GM19463 (cell line): ENCODE measurements at regions not wholly inside any gene's neighbourhood (a gene's known extent, or its start where the extent isn't known, plus 50 kb on each side); places are given as distances from the start of the nearest gene placed in this dataset.
"Not testable (repeated sequence)": the region's sequence is repeated elsewhere in the genome, so short reads cannot be mapped to it uniquely, and the experiment has no call there.

Experiments
- ATAC-seq: cut with Tn5 transposase; IDR thresholded peaks from one replicate; pipeline ENCODE4 v1.9.1; 2021; ENCODE audit warnings: mild to moderate bottlenecking, moderate library complexity; ENCODE audit not compliant: unreplicated experiment

GRCh38 chr1:55816456-55817426 lies 601.6 kb upstream of the USP24 start:
- ATAC-seq, result no peak

- ATAC-seq, result no peak
Observed at GRCh38 chr1:55815745-55816455, 600.7 kb upstream of the USP24 start.

DNA sequence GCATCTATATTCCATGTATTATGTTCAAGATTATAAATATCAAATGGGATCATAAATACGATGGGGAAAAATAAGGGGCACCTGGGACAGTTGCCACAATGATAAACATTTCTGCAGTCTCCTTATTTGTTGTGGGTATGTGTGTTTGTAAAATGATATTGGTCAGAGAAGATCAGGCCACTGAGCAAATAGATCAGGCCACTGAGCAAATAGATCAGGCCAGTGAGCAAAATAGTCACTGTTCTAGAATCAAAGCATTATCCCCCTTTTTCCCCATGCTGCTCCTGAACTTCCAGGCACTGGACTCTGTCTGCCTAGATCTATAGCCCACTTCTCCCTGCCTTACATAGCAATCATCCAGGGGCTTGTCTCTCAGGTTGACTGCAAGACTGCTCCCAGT lies 599.8 kb upstream of the USP24 start:
- no peak for ATAC-seq

DNA sequence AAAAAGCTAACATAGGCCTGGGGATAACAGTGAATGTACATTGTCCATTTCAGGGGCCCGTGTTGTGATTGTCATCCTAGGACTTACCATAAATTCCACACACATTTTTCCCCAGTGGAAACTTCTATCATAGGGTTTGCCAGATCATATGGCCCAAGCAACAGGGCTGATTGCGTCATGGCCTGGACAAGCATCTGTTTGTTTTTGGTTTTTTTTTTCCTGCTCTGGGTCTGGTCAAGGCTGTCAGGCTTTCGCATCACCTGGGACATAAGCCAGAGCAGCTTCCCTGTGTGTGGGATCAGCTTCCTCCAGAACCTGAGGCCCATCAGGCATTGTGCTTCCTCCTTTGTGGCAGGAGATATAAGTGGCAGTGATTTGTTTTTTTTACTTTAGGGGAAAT lies 598.5 kb upstream of the USP24 start:
- no peak for ATAC-seq

DNA sequence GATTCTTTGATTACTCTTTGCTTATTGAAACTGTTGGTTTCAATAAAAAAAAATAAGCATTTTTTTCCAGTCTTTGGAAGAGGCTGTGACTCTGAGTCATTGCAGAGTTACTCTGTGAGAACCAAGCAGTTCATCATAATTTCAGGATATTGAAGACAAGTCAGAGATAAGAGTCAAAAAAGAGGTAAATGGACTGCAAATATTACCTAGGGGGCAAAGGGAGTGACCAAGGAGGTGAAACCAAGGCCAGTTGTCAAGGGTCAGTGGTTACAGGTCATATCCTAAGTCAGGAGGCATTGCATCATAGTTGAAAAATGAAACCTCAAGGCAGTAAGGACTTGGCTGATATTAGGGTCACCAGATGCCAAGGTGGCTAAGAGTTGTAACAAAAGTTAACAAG lies 597.1 kb upstream of the USP24 start:
- ATAC-seq, result no peak

DNA sequence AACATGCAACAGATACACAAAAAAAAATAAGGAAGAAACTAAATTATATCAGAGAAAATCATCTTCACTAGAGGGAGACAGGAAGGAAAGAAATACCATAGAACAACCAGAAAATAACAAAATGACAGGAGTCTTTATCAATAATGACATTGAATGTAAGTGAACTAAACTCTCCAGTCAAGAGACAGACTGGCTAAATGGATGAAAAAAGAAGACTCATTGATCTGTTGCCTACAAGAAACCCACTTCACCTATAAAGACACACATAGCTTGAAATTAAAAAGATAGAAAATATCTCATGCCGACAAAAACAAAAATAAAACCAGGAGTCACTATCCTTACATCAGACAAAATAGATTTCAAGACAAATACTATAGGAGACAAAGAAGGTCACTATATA lies 593.1 kb upstream of the USP24 start:
- ATAC-seq, result no peak

GRCh38 chr1:55803429-55803828 lies 588.3 kb upstream of the USP24 start:
- ATAC-seq, result no peak

DNA sequence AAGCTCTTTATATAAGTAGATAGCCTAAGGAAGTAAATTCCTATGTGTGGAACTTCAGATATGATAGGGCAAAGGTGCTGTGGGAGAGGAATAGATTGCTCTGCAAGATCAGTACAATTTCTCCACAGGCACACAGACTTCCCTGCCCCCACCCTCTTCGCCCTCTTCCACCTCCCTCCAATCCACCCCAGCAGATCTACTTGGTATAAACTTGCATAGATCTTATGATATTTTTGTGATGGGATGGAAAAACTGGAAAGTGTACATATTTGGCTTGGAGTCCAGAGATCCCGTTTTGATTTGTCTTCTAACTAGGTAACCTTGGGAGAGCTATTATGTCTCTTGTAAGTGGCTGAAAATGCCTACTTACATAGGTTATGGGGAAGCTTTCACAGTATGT lies 586.3 kb upstream of the USP24 start:
- ATAC-seq, result no peak

GRCh38 chr1:55800503-55800902 lies 585.3 kb upstream of the USP24 start:
- no peak for ATAC-seq

DNA sequence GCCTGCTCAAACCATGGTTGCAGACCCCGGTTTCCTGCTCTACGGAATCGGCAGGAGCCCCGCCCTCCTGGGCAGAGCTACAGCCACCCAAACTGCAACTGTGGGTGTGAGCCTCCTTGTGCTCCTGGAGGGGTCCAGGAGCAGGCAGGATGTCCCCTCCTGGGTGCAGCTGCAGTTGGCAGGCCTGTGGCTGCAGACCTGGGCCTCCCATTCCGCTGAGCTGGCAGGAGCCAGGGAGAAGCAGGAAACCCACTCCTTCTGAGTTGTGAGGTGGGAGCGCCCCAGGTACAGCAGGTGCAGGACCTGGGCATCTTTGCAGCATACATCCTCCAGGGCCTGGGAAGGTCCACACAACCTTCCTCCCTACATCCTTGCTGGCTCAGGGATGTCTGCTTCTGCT lies 578.7 kb upstream of the USP24 start:
- no peak for ATAC-seq

- no peak for ATAC-seq
Observed at GRCh38 chr1:55792870-55793269, 577.7 kb upstream of the USP24 start.

DNA sequence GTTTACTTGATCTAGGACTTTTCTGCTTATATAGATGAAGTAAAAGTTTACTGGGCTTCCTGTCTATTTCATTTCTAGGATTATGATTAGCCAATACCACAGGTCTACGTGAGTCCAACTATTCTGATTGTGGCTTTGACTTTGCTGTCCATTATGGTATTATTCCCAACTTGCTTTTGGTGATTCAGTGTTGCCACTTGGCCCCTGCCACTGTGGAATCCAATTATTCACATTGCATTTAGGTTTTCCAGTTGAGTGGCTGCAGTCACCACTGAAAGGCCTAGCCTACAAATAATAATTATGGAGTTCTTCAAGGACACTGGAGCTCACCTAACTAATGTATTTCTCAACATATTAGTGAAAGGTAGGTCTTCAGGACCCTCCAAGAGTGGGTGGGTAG lies 574.3 kb upstream of the USP24 start:
- no peak for ATAC-seq

DNA sequence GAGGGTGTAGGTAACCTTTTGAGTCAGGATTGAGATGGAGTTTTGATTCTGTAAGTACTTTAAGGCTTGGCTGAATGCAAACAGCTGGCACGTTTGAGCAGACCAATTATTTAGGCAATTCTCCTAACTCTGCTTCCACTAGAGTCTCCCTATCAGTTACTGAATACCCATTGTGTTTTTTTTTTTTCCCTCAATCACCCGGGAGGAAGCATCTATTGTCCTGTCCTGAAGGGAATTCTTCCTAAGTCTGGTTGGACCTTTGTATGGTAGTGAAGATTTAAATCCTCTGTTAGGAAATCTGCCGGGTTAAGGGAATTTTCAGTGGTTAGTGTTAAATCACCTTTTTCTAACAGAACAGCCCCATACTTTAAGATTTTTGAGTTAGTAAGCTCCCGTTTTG lies 571.2 kb upstream of the USP24 start:
- no peak for ATAC-seq

GRCh38 chr1:55784941-55785450 lies 569.8 kb upstream of the USP24 start:
- not testable (repeated sequence) for ATAC-seq

- no peak for ATAC-seq
Observed at GRCh38 chr1:55781944-55782482, 566.8 kb upstream of the USP24 start.

GRCh38 chr1:55781003-55781402 lies 565.8 kb upstream of the USP24 start:
- no peak for ATAC-seq

DNA sequence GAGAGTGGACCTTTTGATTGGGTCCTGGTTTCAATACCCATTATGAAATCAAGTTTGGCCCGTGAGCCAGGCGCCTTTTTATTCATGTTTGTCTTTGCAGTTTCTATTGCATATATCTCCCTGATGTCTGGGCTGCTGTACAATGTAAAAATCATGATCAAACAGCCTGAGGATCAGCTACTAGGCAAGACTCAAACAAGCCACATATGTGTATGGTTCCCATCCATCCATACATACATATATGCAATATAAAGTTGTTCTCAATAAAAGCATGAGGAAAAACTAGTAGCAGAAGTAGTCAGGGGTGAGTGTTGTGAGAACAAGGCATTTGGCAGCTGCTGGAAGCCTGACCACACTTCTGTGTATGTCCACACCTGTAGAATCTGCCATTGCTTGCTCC lies 562.4 kb upstream of the USP24 start:
- ATAC-seq, result no peak

- ATAC-seq, result no peak
Observed at GRCh38 chr1:55775007-55775406, 559.8 kb upstream of the USP24 start.

- no peak for ATAC-seq
Observed at GRCh38 chr1:55774446-55774845, 559.3 kb upstream of the USP24 start.

- ATAC-seq, result no peak
Observed at GRCh38 chr1:55773211-55773940, 558.2 kb upstream of the USP24 start.

- ATAC-seq, result no peak
Observed at GRCh38 chr1:55768327-55768952, 553.3 kb upstream of the USP24 start.
